HT-29 (cell line): ENCODE measurements at regions not wholly inside any gene's neighbourhood (a gene's known extent, or its start where the extent isn't known, plus 50 kb on each side); places are given as distances from the start of the nearest gene placed in this dataset.

Experiments
- DNase-seq: peaks from one replicate; pipeline ENCODE4 v3.0.0-alpha.2; 2015; ENCODE audit warnings: low spot score

GRCh38 chr1:55718758-55719671 lies 503.9 kb upstream of the USP24 start:
- DNase-seq = no peak

GRCh38 chr1:55717111-55717510 lies 501.9 kb upstream of the USP24 start:
- no peak for DNase-seq

- DNase-seq = no peak
These were observed 501.4 kb upstream of the USP24 start for GRCh38 chr1:55716610-55717009.

- DNase-seq = no peak
These were observed 501.0 kb upstream of the USP24 start for GRCh38 chr1:55716151-55716550.

- no peak for DNase-seq
These were observed 499.1 kb upstream of the USP24 start for GRCh38 chr1:55714230-55714629.

- DNase-seq = no peak
These were observed 498.4 kb upstream of the USP24 start for GRCh38 chr1:55713516-55713915.

- no peak for DNase-seq
These were observed 497.0 kb upstream of the USP24 start for GRCh38 chr1:55712148-55712547.

- DNase-seq = no peak
These were observed 493.6 kb upstream of the USP24 start for GRCh38 chr1:55708781-55709180.

GRCh38 chr1:55707846-55708245 lies 492.7 kb upstream of the USP24 start:
- no peak for DNase-seq

- no peak for DNase-seq
These were observed 492.0 kb upstream of the USP24 start for GRCh38 chr1:55707196-55707595.

- no peak for DNase-seq
These were observed 491.2 kb upstream of the USP24 start for GRCh38 chr1:55706397-55706796.

GRCh38 chr1:55703726-55704363 lies 488.7 kb upstream of the USP24 start:
- DNase-seq = no peak

- DNase-seq = peak; percentile 44
These were observed 486.9 kb upstream of the USP24 start for GRCh38 chr1:55702064-55702463.

GRCh38 chr1:55700359-55701130 lies 485.4 kb upstream of the USP24 start:
- DNase-seq = no peak

GRCh38 chr1:55699228-55699627 lies 484.1 kb upstream of the USP24 start:
- no peak for DNase-seq

GRCh38 chr1:55697997-55698535 lies 482.9 kb upstream of the USP24 start:
- no peak for DNase-seq

- no peak for DNase-seq
These were observed 481.7 kb upstream of the USP24 start for GRCh38 chr1:55696891-55697290.

GRCh38 chr1:55696181-55696754 lies 481.1 kb upstream of the USP24 start:
- no peak for DNase-seq

GRCh38 chr1:55695552-55695951 lies 480.4 kb upstream of the USP24 start:
- DNase-seq = no peak

- DNase-seq = no peak
These were observed 480.0 kb upstream of the USP24 start for GRCh38 chr1:55695151-55695550.

GRCh38 chr1:55694310-55694801 lies 479.2 kb upstream of the USP24 start:
- DNase-seq = no peak
